ENCODE measurements at regions not wholly inside any gene's neighbourhood (a gene's known extent, or its start where the extent isn't known, plus 50 kb on each side); places are given as distances from the start of the nearest gene placed in this dataset.

- no peak for TF ChIP-seq REST (IDR thresholded peaks at IDR 0.05; ENCODE audit: low read depth)
- no peak for TF ChIP-seq POLR2A (IDR thresholded peaks at IDR 0.05; ENCODE audit: borderline replicate concordance, extremely low read depth, insufficient read depth, insufficient read length)
- TF ChIP-seq YY1 (IDR thresholded peaks at IDR 0.05; ENCODE audit: extremely low read depth, insufficient replicate concordance, low read depth, low read length) = no peak
- no peak for TF ChIP-seq TCF7L2 (IDR thresholded peaks at IDR 0.05; ENCODE audit: borderline replicate concordance, extremely low read depth, insufficient read depth, insufficient read length)
- no peak for TF ChIP-seq RAD21 (IDR thresholded peaks at IDR 0.05; ENCODE audit: low read depth)
- no peak for TF ChIP-seq ATF3 (IDR thresholded peaks at IDR 0.05)
These were observed 541.0 kb downstream of the FGF9 start (continued) for GRCh38 chr13:22211876-22212275.

- Histone ChIP-seq H2AFZ (ENCODE audit: low read depth, low read length, poor library complexity, severe bottlenecking) (no peak overlapping the region), H3K27ac (ENCODE audit: low read depth, low read length) (no peak overlapping the region), H4K20me1 (ENCODE audit: insufficient read depth) (no peaks in the 10 kb centered on the region), H3K9me3 (ENCODE audit: control insufficient read depth in 1 of 2, insufficient read depth in 1 of 2, low read depth in 1 of 2, low read length in 2 of 2) (no peaks in the 10 kb centered on the region), H3K9me2 (ENCODE audit: insufficient read depth) (no peaks in the 10 kb centered on the region), H3K36me3 (ENCODE audit: control insufficient read depth in 1 of 2, insufficient read depth in 2 of 2, low read length in 2 of 2) (no peaks in the 10 kb centered on the region), H3K27me3 (ENCODE audit: insufficient read depth, low read length) (no peaks in the 10 kb centered on the region), H3K79me2 (ENCODE audit: insufficient read depth, low read length) (no peaks in the 10 kb centered on the region), H3K9ac (ENCODE audit: low read length) (no peak overlapping the region), H3K4me2 (ENCODE audit: low read length) (no peak overlapping the region), H3K4me1 (ENCODE audit: control insufficient read depth in 1 of 2, insufficient read depth in 2 of 2, low read length in 2 of 2) (no peaks in the 10 kb centered on the region), H3K4me3 (replicated peaks in 1 of 2; ENCODE audit: low read depth in 1 of 2, low read length in 2 of 2) (no peak overlapping the region)
- RAD21 ChIA-PET (ENCODE audit: low non-redundant PET in 1 of 2, low total read pairs in 2 of 2, uncharacterized antibody in 2 of 2, unreplicated experiment in 2 of 2) = no interaction called here
- ATAC-seq (no peak), DNase-seq (ENCODE audit: low read depth, low spot score) (no peak)
- CTCF ChIA-PET = no interaction called here
- intact Hi-C loops (cut with micrococcal nuclease) = no loop called here
- POLR2A ChIA-PET = no interaction called here
- BruUV-seq (replicated peaks) = no TSS peak
- TF ChIP-seq SRF (IDR thresholded peaks at IDR 0.05; ENCODE audit: low read depth) (no peak), YY1 (IDR thresholded peaks at IDR 0.05; ENCODE audit: extremely low read depth, insufficient replicate concordance, low read depth, low read length) (no peak), CTCF (IDR thresholded peaks at IDR 0.05 in 2 of 3, conservative IDR thresholded peaks at IDR 0.05 in 1 of 3; ENCODE audit: borderline replicate concordance in 1 of 3, insufficient read depth in 1 of 3, low read depth in 2 of 3, low read length in 2 of 3) (no peak), POLR2A (IDR thresholded peaks at IDR 0.05; ENCODE audit: borderline replicate concordance, extremely low read depth, insufficient read depth, insufficient read length) (no peak), ZFX (IDR thresholded peaks at IDR 0.05) (no peak), ZBTB33 (IDR thresholded peaks at IDR 0.05; ENCODE audit: extremely low read depth, insufficient replicate concordance, low read length) (no peak), SP1 (IDR thresholded peaks at IDR 0.05; ENCODE audit: low read depth) (no peak), EGR1 (IDR thresholded peaks at IDR 0.05; ENCODE audit: low read depth) (no peak), CEBPB (IDR thresholded peaks at IDR 0.05; ENCODE audit: low read depth) (no peak), ZNF274 (IDR thresholded peaks at IDR 0.05; ENCODE audit: low read depth, low read length) (no peak), POLR2AphosphoS5 (IDR thresholded peaks at IDR 0.05; ENCODE audit: low read depth, low read length) (no peak), EZH2 (IDR thresholded peaks at IDR 0.05) (no peak), ATF3 (IDR thresholded peaks at IDR 0.05) (no peak), CBX3 (IDR thresholded peaks at IDR 0.05; ENCODE audit: low read depth) (no peak), EZH2phosphoT487 (IDR thresholded peaks at IDR 0.05; ENCODE audit: borderline replicate concordance) (no peak)
These were observed 541.7 kb downstream of the FGF9 start for GRCh38 chr13:22212576-22212975.

Data from HCT116 (cell line).